Glomerular visceral epithelial cell (primary cell): ENCODE measurements at regions not wholly inside any gene's neighbourhood (a gene's known extent, or its start where the extent isn't known, plus 50 kb on each side); places are given as distances from the start of the nearest gene placed in this dataset.
A peak's percentile ranks its signal among the peaks of the same experiment; 100 is the strongest.

Experiments
- DNase-seq: peaks from one replicate; pipeline ENCODE4 v3.0.0-alpha.2; 2016; ENCODE audit errors: extremely low spot score

- no peak for DNase-seq
Observed at GRCh38 chr3:168894214-168894613, 769.3 kb downstream of the MECOM start.

GRCh38 chr3:168889666-168890065, 773.8 kb downstream of the MECOM start:
- DNase-seq = no peak

- no peak for DNase-seq
Observed at GRCh38 chr3:168888781-168889180, 774.7 kb downstream of the MECOM start.

- DNase-seq = peak; percentile 9
Observed at GRCh38 chr3:168885028-168885427, 778.5 kb downstream of the MECOM start.

GRCh38 chr3:168884353-168884903, 779.1 kb downstream of the MECOM start:
- DNase-seq = peak; percentile 77

GRCh38 chr3:168883145-168883544, 780.4 kb downstream of the MECOM start:
- DNase-seq = no peak

- DNase-seq = no peak
Observed at GRCh38 chr3:168881804-168882203, 781.7 kb downstream of the MECOM start.

- no peak for DNase-seq
Observed at GRCh38 chr3:168878655-168879054, 782.9 kb upstream of the GOLIM4 start.

- no peak for DNase-seq
Observed at GRCh38 chr3:168877899-168878298, 782.2 kb upstream of the GOLIM4 start.

GRCh38 chr3:168876346-168877035, 780.8 kb upstream of the GOLIM4 start:
- DNase-seq = no peak

- no peak for DNase-seq
Observed at GRCh38 chr3:168872826-168873225, 777.1 kb upstream of the GOLIM4 start.

GRCh38 chr3:168870892-168871291, 775.2 kb upstream of the GOLIM4 start:
- no peak for DNase-seq

GRCh38 chr3:168865022-168865551, 769.4 kb upstream of the GOLIM4 start:
- peak; percentile 42 for DNase-seq

GRCh38 chr3:168864107-168865021, 768.6 kb upstream of the GOLIM4 start:
- DNase-seq = peak; percentile 27

- DNase-seq = peak; percentile 43
Observed at GRCh38 chr3:168863561-168863960, 767.8 kb upstream of the GOLIM4 start.

GRCh38 chr3:168862466-168862865, 766.7 kb upstream of the GOLIM4 start:
- peak; percentile 14 for DNase-seq

- DNase-seq = no peak
Observed at GRCh38 chr3:168860592-168860991, 764.9 kb upstream of the GOLIM4 start.

- DNase-seq = no peak
Observed at GRCh38 chr3:168860028-168860427, 764.3 kb upstream of the GOLIM4 start.

GRCh38 chr3:168859574-168859973, 763.9 kb upstream of the GOLIM4 start:
- DNase-seq = no peak

- no peak for DNase-seq
Observed at GRCh38 chr3:168859143-168859542, 763.4 kb upstream of the GOLIM4 start.

- DNase-seq = no peak
Observed at GRCh38 chr3:168858327-168858726, 762.6 kb upstream of the GOLIM4 start.

GRCh38 chr3:168850109-168850508, 754.4 kb upstream of the GOLIM4 start:
- DNase-seq = no peak
